Thyroid gland (tissue), 4 donors: ENCODE measurements at regions not wholly inside any gene's neighbourhood (a gene's known extent, or its start where the extent isn't known, plus 50 kb on each side); places are given as distances from the start of the nearest gene placed in this dataset.

Experiments
- CTCF ChIP-seq, 6 experiments: fragments of 200-600 bp in 3 of 6; fragments of 450-650 bp in 3 of 6; sonication (generic) in 3 of 6; IDR thresholded peaks; one replicate each; pipeline ENCODE4 v1.5.1; 2016 to 2019; ENCODE audit warnings: antibody characterized with exemption in 6 of 6, mild to moderate bottlenecking in 2 of 6, inconsistent platforms in 1 of 6, moderate library complexity in 1 of 6
- POLR2A ChIP-seq, 2 donors: fragments of 450-650 bp; IDR thresholded peaks; one replicate each; pipeline ENCODE4 v1.6.1; 2017; ENCODE audit warnings: antibody characterized with exemption in 2 of 2, mild to moderate bottlenecking in 2 of 2, moderate library complexity in 1 of 2

- TF ChIP-seq CTCF (IDR thresholded peaks at IDR 0.05): no peak
- no peak for TF ChIP-seq POLR2A (IDR thresholded peaks at IDR 0.05)
These were observed 1148.8 kb upstream of the PCDH7 start for GRCh38 chr4:29571322-29571721.
